A673 (cell line): ENCODE measurements at regions not wholly inside any gene's neighbourhood (a gene's known extent, or its start where the extent isn't known, plus 50 kb on each side); places are given as distances from the start of the nearest gene placed in this dataset.
"Not testable (repeated sequence)": the region's sequence is repeated elsewhere in the genome, so short reads cannot be mapped to it uniquely, and the experiment has no call there.

Source experiments
- BruUV-seq: library from RNA; stranded (reverse); fragments of 400-500 nt; replicated peaks from 2 replicates; lab custom pipeline; 2021; lab: Mats Ljungman, UMichigan
- CTCF ChIA-PET: fragments of 300-600 bp; sonication (Branson Sonifier 250); formaldehyde crosslinking; loops from one replicate; lab custom pipeline; 2022; ENCODE audit warnings: antibody characterized with exemption; lab: Charles Lee
- POLR2A ChIA-PET: fragments of 300-600 bp; sonication (Branson Sonifier 250); formaldehyde crosslinking; loops from one replicate; lab custom pipeline; 2022; ENCODE audit warnings: antibody characterized with exemption; ENCODE audit not compliant: low non-redundant PET; lab: Charles Lee
- DNase-seq: peaks from one replicate; pipeline ENCODE4 v3.0.0-alpha.2; 2015; ENCODE audit warnings: low spot score
- H3K27ac ChIP-seq: fragments of 200-600 bp; sonication (generic); 2 replicates; pipeline ENCODE4 v1.5.1; 2016; ENCODE audit warnings: mixed run types, low read depth, mild to moderate bottlenecking, mixed read lengths, antibody characterized with exemption, low read length; ENCODE audit not compliant: poor library complexity, severe bottlenecking
- H3K27me3 ChIP-seq: fragments of 200-600 bp; sonication (generic); replicated peaks from 2 replicates; pipeline ENCODE4 v1.6.1; 2017; ENCODE audit warnings: mixed run types, low read depth, mild to moderate bottlenecking, mixed read lengths, antibody characterized with exemption, low read length; ENCODE audit not compliant: insufficient read depth, poor library complexity
- H3K36me3 ChIP-seq: fragments of 200-600 bp; sonication (generic); 2 replicates; pipeline ENCODE4 v1.6.1; 2016; ENCODE audit warnings: mixed run types, mild to moderate bottlenecking, mixed read lengths, antibody characterized with exemption, low read length; ENCODE audit not compliant: insufficient read depth, poor library complexity, severe bottlenecking
- H3K4me1 ChIP-seq: fragments of 200-600 bp; sonication (generic); 2 replicates; pipeline ENCODE4 v1.6.1; 2017; ENCODE audit warnings: mixed run types, mild to moderate bottlenecking, mixed read lengths, antibody characterized with exemption, low read length; ENCODE audit not compliant: insufficient read depth, poor library complexity, severe bottlenecking
- H3K4me3 ChIP-seq: fragments of 200-600 bp; sonication (generic); 2 replicates; pipeline ENCODE4 v1.5.1; 2016; ENCODE audit warnings: low read depth, mixed run types, mild to moderate bottlenecking, mixed read lengths, low read length; ENCODE audit not compliant: poor library complexity, severe bottlenecking
- H3K9me3 ChIP-seq: fragments of 200-600 bp; sonication (generic); 2 replicates; pipeline ENCODE4 v1.6.1; 2016; ENCODE audit warnings: mixed run types, low read depth, mild to moderate bottlenecking, mixed read lengths, antibody characterized with exemption, low read length; ENCODE audit not compliant: poor library complexity, severe bottlenecking
- EZH2 ChIP-seq: fragments of 200-600 bp; sonication (generic); IDR thresholded peaks from 2 replicates; pipeline ENCODE4 v1.6.1; 2017; ENCODE audit warnings: borderline replicate concordance, low read depth, mild to moderate bottlenecking, mixed read lengths, antibody characterized with exemption, low read length; ENCODE audit not compliant: poor library complexity, severe bottlenecking
- intact Hi-C: fragments of 100-400 bp; cut with micrococcal nuclease; formaldehyde crosslinking; loops from one replicate; pipeline ENCODE4 v1.10.0; 2022; ENCODE audit not compliant: unreplicated experiment
- TF ChIP-seq, protein P1 (sequence below): fragments of 300-800, 200-600 bp; sonication (generic); conservative IDR thresholded peaks from 2 replicates; pipeline ENCODE4 v1.5.1; 2017; ENCODE audit warnings: low read depth, mild to moderate bottlenecking, antibody characterized with exemption, low read length, moderate library complexity, mixed read lengths

DNA sequence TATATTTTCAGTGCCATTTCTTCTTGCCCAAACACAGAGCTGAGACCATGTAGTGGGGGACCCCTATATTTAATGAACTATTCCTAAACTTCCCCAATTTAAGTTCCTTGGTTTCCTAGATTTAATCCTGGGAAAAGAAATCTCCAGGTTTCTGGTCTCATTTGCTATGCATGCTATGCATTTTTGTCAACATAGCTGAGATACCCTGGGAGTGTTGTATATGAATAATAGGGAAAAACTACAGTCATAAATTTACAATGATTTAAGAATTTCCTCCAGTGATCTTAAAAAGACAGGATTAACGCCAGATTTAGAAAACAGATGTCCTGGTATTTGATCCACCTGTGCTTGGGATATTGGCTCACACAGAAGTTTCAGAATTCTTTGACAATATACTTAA lies 136.8 kb upstream of the RAPGEF2 start:
- POLR2A ChIA-PET, result no interaction called here
- intact Hi-C loops, result no loop called here

DNA sequence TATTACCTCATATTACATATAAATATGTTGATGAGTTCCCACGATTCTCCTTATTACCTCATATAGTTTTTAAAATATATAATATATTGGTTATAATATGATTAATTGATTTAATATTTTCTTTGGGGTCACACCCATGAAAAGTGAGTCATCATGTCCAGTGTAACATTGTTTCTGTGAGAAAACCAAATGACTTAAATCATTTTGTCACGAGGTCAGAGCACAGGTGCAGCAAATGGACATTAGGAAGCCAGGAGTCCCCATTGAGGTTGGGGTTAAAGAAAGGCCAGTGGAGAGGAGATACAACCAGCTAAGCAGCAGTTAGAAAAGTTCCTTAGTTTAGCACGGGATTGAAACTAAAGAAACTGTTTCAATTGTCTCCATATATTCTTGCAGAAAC lies 133.9 kb upstream of the RAPGEF2 start:
- no peak for TF ChIP-seq EZH2
- TF ChIP-seq, protein P1, sequence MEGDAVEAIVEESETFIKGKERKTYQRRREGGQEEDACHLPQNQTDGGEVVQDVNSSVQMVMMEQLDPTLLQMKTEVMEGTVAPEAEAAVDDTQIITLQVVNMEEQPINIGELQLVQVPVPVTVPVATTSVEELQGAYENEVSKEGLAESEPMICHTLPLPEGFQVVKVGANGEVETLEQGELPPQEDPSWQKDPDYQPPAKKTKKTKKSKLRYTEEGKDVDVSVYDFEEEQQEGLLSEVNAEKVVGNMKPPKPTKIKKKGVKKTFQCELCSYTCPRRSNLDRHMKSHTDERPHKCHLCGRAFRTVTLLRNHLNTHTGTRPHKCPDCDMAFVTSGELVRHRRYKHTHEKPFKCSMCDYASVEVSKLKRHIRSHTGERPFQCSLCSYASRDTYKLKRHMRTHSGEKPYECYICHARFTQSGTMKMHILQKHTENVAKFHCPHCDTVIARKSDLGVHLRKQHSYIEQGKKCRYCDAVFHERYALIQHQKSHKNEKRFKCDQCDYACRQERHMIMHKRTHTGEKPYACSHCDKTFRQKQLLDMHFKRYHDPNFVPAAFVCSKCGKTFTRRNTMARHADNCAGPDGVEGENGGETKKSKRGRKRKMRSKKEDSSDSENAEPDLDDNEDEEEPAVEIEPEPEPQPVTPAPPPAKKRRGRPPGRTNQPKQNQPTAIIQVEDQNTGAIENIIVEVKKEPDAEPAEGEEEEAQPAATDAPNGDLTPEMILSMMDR, result no peak
- intact Hi-C loops, result no loop called here
- no peaks in the 10 kb centered on the region for H3K36me3 ChIP-seq
- POLR2A ChIA-PET, result no interaction called here
- no peak for DNase-seq
- no peaks in the 10 kb centered on the region for H3K27me3 ChIP-seq
- CTCF ChIA-PET, result no interaction called here
- BruUV-seq, result no TSS peak
- no peaks in the 10 kb centered on the region for H3K9me3 ChIP-seq
- peaks cover 15% of the 10 kb centered on the region for H3K4me1 ChIP-seq
- no peak overlapping the region for H3K27ac ChIP-seq
- H3K4me3 ChIP-seq, result no peak overlapping the region

More for the DNA sequence above, 136.8 kb upstream of the RAPGEF2 start:
- no peaks in the 10 kb centered on the region for H3K36me3 ChIP-seq
- TF ChIP-seq EZH2, result no peak
- TF ChIP-seq, protein P1, result no peak
- H3K27me3 ChIP-seq, result no peaks in the 10 kb centered on the region
- CTCF ChIA-PET, result interaction anchor here (0.6 kb wide), 1 partner anchor 114 kb away, joined by 6 read pairs; no protein-coding TSS in a partner anchor
- peaks cover 38% of the 10 kb centered on the region for H3K4me1 ChIP-seq
- no peak overlapping the region for H3K27ac ChIP-seq
- H3K9me3 ChIP-seq, result no peaks in the 10 kb centered on the region
- H3K4me3 ChIP-seq, result no peak overlapping the region
- BruUV-seq, result no TSS peak
- DNase-seq, result no peak

DNA sequence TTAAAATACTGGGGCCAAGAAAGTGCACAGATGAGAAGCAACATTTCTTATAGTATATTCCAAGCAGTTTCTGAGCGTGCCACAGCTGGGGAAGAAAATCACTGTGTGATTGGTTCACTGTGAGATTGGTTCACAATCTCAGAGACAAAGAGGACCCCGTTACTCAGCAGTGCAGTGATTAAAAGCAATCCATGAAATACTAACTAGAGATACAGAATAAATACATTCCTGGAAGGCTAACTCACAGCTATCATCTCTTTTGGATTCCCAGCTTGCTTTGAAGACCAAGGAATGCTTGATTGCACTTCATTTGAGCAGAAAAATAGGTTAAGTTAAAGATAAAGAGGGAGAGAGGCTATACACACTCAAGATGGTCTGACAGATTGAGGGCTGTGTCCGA lies 132.1 kb upstream of the RAPGEF2 start:
- CTCF ChIA-PET, result no interaction called here
- POLR2A ChIA-PET, result no interaction called here

DNA sequence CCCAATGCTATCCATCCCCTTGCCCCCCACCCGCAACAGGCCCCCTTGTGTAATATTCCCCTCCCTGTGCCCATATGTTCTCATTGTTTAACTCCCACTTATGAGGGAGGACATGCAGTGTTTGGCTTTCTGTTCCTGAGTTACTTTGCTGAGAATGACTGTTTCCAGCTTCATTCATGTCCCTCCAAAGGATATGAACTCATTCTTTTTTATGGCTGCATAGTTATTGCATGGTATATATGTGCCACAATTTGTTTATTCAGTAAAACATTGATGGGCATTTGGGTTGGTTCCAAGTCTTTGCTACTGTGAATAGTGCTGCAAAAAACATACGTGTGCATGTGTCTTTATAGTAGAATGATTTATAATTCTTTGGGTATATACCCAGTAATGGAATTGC lies 128.4 kb upstream of the RAPGEF2 start:
- POLR2A ChIA-PET, H3K27ac ChIP-seq, H3K4me3 ChIP-seq, H3K4me1 ChIP-seq, H3K9me3 ChIP-seq, CTCF ChIA-PET, H3K36me3 ChIP-seq, H3K27me3 ChIP-seq, DNase-seq, BruUV-seq, intact Hi-C loops: not testable (repeated sequence)

More for the DNA sequence above, 132.1 kb upstream of the RAPGEF2 start:
- intact Hi-C loops, result no loop called here
- Histone ChIP-seq H3K27me3 (no peaks in the 10 kb centered on the region), H3K4me3 (no peak overlapping the region), H3K27ac (no peak overlapping the region), H3K4me1 (peaks cover 5% of the 10 kb centered on the region), H3K36me3 (no peaks in the 10 kb centered on the region), H3K9me3 (no peaks in the 10 kb centered on the region)
- no peak for DNase-seq
- no TSS peak for BruUV-seq
- TF ChIP-seq, protein P1, result no peak
- TF ChIP-seq EZH2, result no peak

DNA sequence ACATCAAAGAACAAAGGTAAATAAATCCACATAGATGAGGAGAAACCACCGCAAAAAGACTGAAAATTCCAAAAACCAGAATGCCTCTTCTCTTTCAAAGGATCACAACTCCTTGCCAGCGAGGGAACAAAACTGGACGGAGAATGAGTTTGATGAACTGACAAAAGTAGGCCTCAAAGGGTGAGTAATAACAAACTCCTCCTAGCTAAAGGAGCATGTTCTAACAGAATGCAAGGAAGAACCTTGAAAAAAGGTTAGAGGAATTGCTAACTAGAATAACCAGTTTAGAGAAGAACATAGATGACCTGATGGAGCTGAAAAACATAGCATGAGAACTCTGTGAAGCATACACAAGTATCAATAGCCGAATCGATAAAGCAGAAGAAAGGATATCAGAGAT lies 122.2 kb upstream of the RAPGEF2 start:
- H3K4me3 ChIP-seq, DNase-seq, CTCF ChIA-PET, H3K27me3 ChIP-seq, POLR2A ChIA-PET, H3K36me3 ChIP-seq, H3K27ac ChIP-seq, H3K4me1 ChIP-seq, BruUV-seq, intact Hi-C loops, H3K9me3 ChIP-seq: not testable (repeated sequence)
